Mesenchymal stem cell (in vitro differentiated cells and primary cell): ENCODE measurements at regions not wholly inside any gene's neighbourhood (a gene's known extent, or its start where the extent isn't known, plus 50 kb on each side); places are given as distances from the start of the nearest gene placed in this dataset.
A peak's percentile ranks its signal among the peaks of the same experiment; 100 is the strongest.

Source experiments
- DNase-seq: peaks from one replicate; pipeline ENCODE4 v3.0.0-alpha.2; 2013
- H2AFZ ChIP-seq: one replicate; pipeline ENCODE4 v1.6.1; 2013; ENCODE audit warnings: low read depth, mild to moderate bottlenecking, control low read depth, inconsistent platforms, low read length, moderate library complexity
- H2AK5ac ChIP-seq: 2 replicates; pipeline ENCODE4 v1.6.1; 2013; ENCODE audit warnings: low read length, moderate library complexity, mild to moderate bottlenecking, inconsistent platforms; ENCODE audit not compliant: severe bottlenecking
- H2BK120ac ChIP-seq: one replicate; pipeline ENCODE4 v1.6.1; 2013; ENCODE audit warnings: low read depth, mild to moderate bottlenecking, inconsistent platforms, low read length, moderate library complexity
- H2BK12ac ChIP-seq, 2 experiments: one replicate each; pipeline ENCODE4 v1.6.1; 2013; ENCODE audit warnings: inconsistent platforms in 2 of 2, low read length in 2 of 2, mild to moderate bottlenecking in 2 of 2, moderate library complexity in 2 of 2, control low read depth in 1 of 2
- H2BK15ac ChIP-seq: one replicate; pipeline ENCODE4 v1.6.1; 2013; ENCODE audit warnings: mild to moderate bottlenecking, low read depth, inconsistent platforms; ENCODE audit not compliant: poor library complexity, severe bottlenecking
- H2BK5ac ChIP-seq: 2 replicates; pipeline ENCODE4 v1.6.1; 2013; ENCODE audit warnings: low read depth, mild to moderate bottlenecking, low read length, control low read depth, inconsistent platforms; ENCODE audit not compliant: poor library complexity, severe bottlenecking
- H3K14ac ChIP-seq, 2 experiments: one replicate each; pipeline ENCODE4 v1.6.1; 2013; ENCODE audit warnings: inconsistent platforms in 2 of 2, low read length in 2 of 2, control low read depth in 1 of 2, mild to moderate bottlenecking in 1 of 2, moderate library complexity in 1 of 2
- H3K18ac ChIP-seq, 2 experiments: one replicate each; pipeline ENCODE4 v1.6.1; 2013; ENCODE audit warnings: inconsistent platforms in 2 of 2, low read length in 2 of 2, control low read depth in 1 of 2, low read depth in 1 of 2, mild to moderate bottlenecking in 1 of 2
- H3K23ac ChIP-seq, 2 experiments: one replicate each; pipeline ENCODE4 v1.6.1; 2013; ENCODE audit warnings: inconsistent platforms in 2 of 2, low read length in 2 of 2, mild to moderate bottlenecking in 2 of 2, moderate library complexity in 2 of 2, control low read depth in 1 of 2
- H3K27ac ChIP-seq: 2 replicates; pipeline ENCODE4 v1.5.1; 2013; ENCODE audit warnings: mild to moderate bottlenecking, moderate library complexity, low read length, control low read depth, inconsistent platforms; ENCODE audit not compliant: poor library complexity, severe bottlenecking
- H3K27me3 ChIP-seq, 2 experiments: 2 replicates each; pipeline versions ENCODE4 v1.6.1 to v1.7.0; 2013; ENCODE audit warnings: low read length in 2 of 2, mild to moderate bottlenecking in 2 of 2, moderate library complexity in 2 of 2, control low read depth in 1 of 2, inconsistent platforms in 1 of 2; ENCODE audit not compliant: control insufficient read depth in 1 of 2, insufficient read depth in 1 of 2
- H3K36me3 ChIP-seq, 2 experiments: 2 replicates each; pipeline versions ENCODE4 v1.6.1 to v1.7.0; 2013; ENCODE audit warnings: low read length in 2 of 2, control low read depth in 1 of 2, inconsistent platforms in 1 of 2, low read depth in 1 of 2, mild to moderate bottlenecking in 1 of 2; ENCODE audit not compliant: insufficient read depth in 2 of 2, control insufficient read depth in 1 of 2
- H3K4ac ChIP-seq, 2 experiments: one replicate each; pipeline ENCODE4 v1.6.1; 2013; ENCODE audit warnings: inconsistent platforms in 2 of 2, low read length in 2 of 2, mild to moderate bottlenecking in 2 of 2, moderate library complexity in 2 of 2, control low read depth in 1 of 2, low read depth in 1 of 2
- H3K4me1 ChIP-seq: 2 replicates; pipeline ENCODE4 v1.6.1; 2013; ENCODE audit warnings: low read depth, low read length, control low read depth; ENCODE audit not compliant: control insufficient read depth, insufficient read depth
- H3K4me2 ChIP-seq: 2 replicates; pipeline ENCODE4 v1.6.1; 2013; ENCODE audit warnings: low read length, mild to moderate bottlenecking, inconsistent platforms; ENCODE audit not compliant: poor library complexity, severe bottlenecking
- H3K4me3 ChIP-seq, 2 experiments: 2 replicates each; pipeline versions ENCODE4 v1.5.1 to v1.7.0; 2013; ENCODE audit warnings: low read length in 2 of 2, mild to moderate bottlenecking in 2 of 2, control low read depth in 1 of 2, low read depth in 1 of 2; ENCODE audit not compliant: insufficient read depth in 1 of 2
- H3K79me1 ChIP-seq: replicated peaks from 2 replicates; pipeline ENCODE4 v1.6.1; 2013; ENCODE audit warnings: mild to moderate bottlenecking, control low read depth, low read length, inconsistent platforms; ENCODE audit not compliant: poor library complexity, severe bottlenecking
- H3K9ac ChIP-seq: 2 replicates; pipeline ENCODE4 v1.7.0; 2013; ENCODE audit warnings: mild to moderate bottlenecking, low read length, moderate library complexity
- H3K9me3 ChIP-seq: 2 replicates; pipeline ENCODE4 v1.7.0; 2013; ENCODE audit warnings: mild to moderate bottlenecking, low read length; ENCODE audit not compliant: control insufficient read depth
- H4K8ac ChIP-seq: one replicate; pipeline ENCODE4 v1.6.1; 2013; ENCODE audit warnings: inconsistent platforms, mild to moderate bottlenecking, low read length, moderate library complexity
- H4K91ac ChIP-seq: one replicate; pipeline ENCODE4 v1.6.1; 2013; ENCODE audit warnings: mild to moderate bottlenecking, low read length, inconsistent platforms
- WGBS: methylation state at CpG from one replicate; pipeline ENCODE4 v1.1.7; 2013; ENCODE audit warnings: mixed read lengths; 5-methylcytosine and 5-hydroxymethylcytosine counted together

- Histone ChIP-seq H2BK15ac (no peak overlapping the region), H3K18ac (no peak overlapping the region), H2BK120ac (no peak overlapping the region), H3K4ac (no peak overlapping the region), H2AK5ac (no peak overlapping the region), H3K9ac (no peak overlapping the region), H2AFZ (no peak overlapping the region), H3K27me3 (peaks cover 7 to 35% of the 10 kb centered on the region in 2 experiments), H3K14ac (no peak overlapping the region), H3K27ac (no peak overlapping the region), H3K79me1 (no peaks in the 10 kb centered on the region), H3K4me2 (no peak overlapping the region), H3K4me3 (no peak overlapping the region), H3K9me3 (no peaks in the 10 kb centered on the region), H4K8ac (no peak overlapping the region), H3K4me1 (peaks cover 4% of the 10 kb centered on the region), H3K23ac (no peak overlapping the region), H2BK5ac (no peak overlapping the region), H3K36me3 (no peaks in the 10 kb centered on the region), H4K91ac (no peak overlapping the region), H2BK12ac (no peak overlapping the region)
- no peak for DNase-seq
- WGBS = 96% methylated on average over 4 of the region's 4 CpGs
Measured at GRCh38 chr7:22557167-22557566, 57.2 kb upstream of the STEAP1B start.

GRCh38 chr7:22555476-22555875 lies 55.5 kb upstream of the STEAP1B start:
- Histone ChIP-seq H2AK5ac (no peak overlapping the region), H3K4me2 (no peak overlapping the region), H3K36me3 (no peaks in the 10 kb centered on the region), H2BK120ac (no peak overlapping the region), H3K9me3 (no peaks in the 10 kb centered on the region), H4K8ac (no peak overlapping the region), H2BK15ac (no peak overlapping the region), H3K9ac (no peak overlapping the region), H3K79me1 (no peaks in the 10 kb centered on the region), H3K4ac (peak overlapping the region in 1 of 2 experiments; percentile 16), H2BK5ac (no peak overlapping the region), H3K4me1 (no peaks in the 10 kb centered on the region), H3K27me3 (peaks cover 18 to 52% of the 10 kb centered on the region in 2 experiments), H3K27ac (no peak overlapping the region), H4K91ac (no peak overlapping the region), H3K23ac (no peak overlapping the region), H2AFZ (no peak overlapping the region), H3K4me3 (no peak overlapping the region), H3K18ac (no peak overlapping the region), H3K14ac (no peak overlapping the region), H2BK12ac (no peak overlapping the region)
- no peak for DNase-seq
- 93% methylated on average over 8 of the region's 8 CpGs for WGBS

- Histone ChIP-seq H2BK15ac (no peak overlapping the region), H4K91ac (no peak overlapping the region), H3K27ac (no peak overlapping the region), H3K9me3 (no peaks in the 10 kb centered on the region), H3K4ac (no peak overlapping the region), H3K23ac (no peak overlapping the region), H3K79me1 (no peaks in the 10 kb centered on the region), H2BK12ac (no peak overlapping the region), H3K36me3 (no peaks in the 10 kb centered on the region), H3K14ac (no peak overlapping the region), H3K4me3 (no peak overlapping the region), H3K9ac (no peak overlapping the region), H2AK5ac (no peak overlapping the region), H3K18ac (no peak overlapping the region), H2BK5ac (no peak overlapping the region), H2BK120ac (no peak overlapping the region), H3K4me1 (peaks cover 9% of the 10 kb centered on the region), H2AFZ (no peak overlapping the region), H3K4me2 (no peak overlapping the region), H3K27me3 (peaks cover 27 to 65% of the 10 kb centered on the region in 2 experiments), H4K8ac (no peak overlapping the region)
- 97% methylated on average over 5 of the region's 5 CpGs for WGBS
- no peak for DNase-seq
Measured at GRCh38 chr7:22554184-22554583, 54.2 kb upstream of the STEAP1B start.

- H3K14ac ChIP-seq = no peak overlapping the region
- no peak overlapping the region for H3K18ac ChIP-seq
- no peak overlapping the region for H3K23ac ChIP-seq
- H2BK15ac ChIP-seq = no peak overlapping the region
- 92% methylated on average over 8 of the region's 8 CpGs for WGBS
- no peak overlapping the region for H3K4me2 ChIP-seq
- no peak overlapping the region for H2AK5ac ChIP-seq
- H3K4me1 ChIP-seq = peaks cover 9% of the 10 kb centered on the region
- no peak overlapping the region for H3K9ac ChIP-seq
- H3K4me3 ChIP-seq = no peak overlapping the region
- H4K8ac ChIP-seq = no peak overlapping the region
- H2AFZ ChIP-seq = no peak overlapping the region
- H3K79me1 ChIP-seq = no peaks in the 10 kb centered on the region
- H2BK5ac ChIP-seq = no peak overlapping the region
- peaks cover 27 to 82% of the 10 kb centered on the region in 2 experiments for H3K27me3 ChIP-seq
- H3K36me3 ChIP-seq = no peaks in the 10 kb centered on the region
- H2BK12ac ChIP-seq = no peak overlapping the region
- H3K27ac ChIP-seq = no peak overlapping the region
- no peaks in the 10 kb centered on the region for H3K9me3 ChIP-seq
- H4K91ac ChIP-seq = no peak overlapping the region
- H2BK120ac ChIP-seq = no peak overlapping the region
- H3K4ac ChIP-seq = no peak overlapping the region
- no peak for DNase-seq
Measured at GRCh38 chr7:22551768-22552513, 52.0 kb upstream of the STEAP1B start.
